Neutrophil (primary cell): ENCODE measurements at regions not wholly inside any gene's neighbourhood (a gene's known extent, or its start where the extent isn't known, plus 50 kb on each side); places are given as distances from the start of the nearest gene placed in this dataset.

ENCODE experiments used
- H3K27ac ChIP-seq: fragments of 200-600 bp; sonication (generic); 2 replicates; pipeline ENCODE4 v1.5.1; 2016; ENCODE audit warnings: mild to moderate bottlenecking, moderate library complexity
- H3K27me3 ChIP-seq: fragments of 200-600 bp; sonication (generic); 2 replicates; pipeline ENCODE4 v1.6.0; 2016; ENCODE audit warnings: mild to moderate bottlenecking
- H3K36me3 ChIP-seq: fragments of 200-600 bp; sonication (generic); 2 replicates; pipeline ENCODE4 v1.5.1; 2017
- H3K4me1 ChIP-seq, 2 experiments: fragments of 200-600 bp in 1 of 2; sonication (generic) in 1 of 2; 1 replicate in 1 of 2; 2 replicates in 1 of 2; pipeline versions ENCODE4 v1.5.1 to v1.6.1; 2013 to 2016; ENCODE audit warnings: low read depth in 1 of 2, low read length in 1 of 2, mild to moderate bottlenecking in 1 of 2, moderate library complexity in 1 of 2; ENCODE audit not compliant: control insufficient read depth in 1 of 2, insufficient read depth in 1 of 2
- H3K4me3 ChIP-seq, 2 experiments: fragments of 200-600 bp in 1 of 2; sonication (generic) in 1 of 2; 1 replicate in 1 of 2; 2 replicates in 1 of 2; pipeline ENCODE4 v1.5.1; 2013 to 2016; ENCODE audit warnings: low read depth in 1 of 2, low read length in 1 of 2, mild to moderate bottlenecking in 1 of 2, moderate library complexity in 1 of 2
- H3K9me3 ChIP-seq: fragments of 200-600 bp; sonication (generic); 2 replicates; pipeline ENCODE4 v1.5.1; 2016
- TF ChIP-seq, protein P1 (sequence below): fragments of 200-600 bp; sonication (generic); IDR thresholded peaks from 2 replicates; pipeline ENCODE4 v1.5.1; 2016; ENCODE audit warnings: antibody characterized with exemption

DNA sequence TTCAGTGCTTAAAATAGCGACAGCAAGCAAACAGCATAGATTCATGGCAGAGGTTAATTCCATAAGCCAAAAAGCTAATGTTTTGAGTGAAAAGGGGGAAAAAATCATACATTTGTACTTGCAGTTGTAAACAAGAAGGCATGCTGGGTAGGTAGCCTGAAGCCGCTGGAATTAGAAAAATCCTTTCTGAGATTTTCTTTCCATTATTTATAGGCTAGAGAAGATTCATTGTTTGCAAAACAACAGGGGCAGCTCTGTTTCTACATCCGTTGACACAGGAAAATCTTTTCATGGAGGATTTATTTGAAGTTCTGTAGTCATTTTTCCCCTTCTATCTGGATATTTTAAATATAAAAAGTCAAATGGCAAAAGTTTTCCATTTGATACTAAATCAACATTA is 843.9 kb downstream of the QKI start:
- Histone ChIP-seq H3K4me3 (no peak overlapping the region), H3K27ac (no peak overlapping the region), H3K4me1 (no peaks in the 10 kb centered on the region), H3K27me3 (no peaks in the 10 kb centered on the region), H3K9me3 (no peaks in the 10 kb centered on the region), H3K36me3 (no peaks in the 10 kb centered on the region)
- TF ChIP-seq, protein P1, sequence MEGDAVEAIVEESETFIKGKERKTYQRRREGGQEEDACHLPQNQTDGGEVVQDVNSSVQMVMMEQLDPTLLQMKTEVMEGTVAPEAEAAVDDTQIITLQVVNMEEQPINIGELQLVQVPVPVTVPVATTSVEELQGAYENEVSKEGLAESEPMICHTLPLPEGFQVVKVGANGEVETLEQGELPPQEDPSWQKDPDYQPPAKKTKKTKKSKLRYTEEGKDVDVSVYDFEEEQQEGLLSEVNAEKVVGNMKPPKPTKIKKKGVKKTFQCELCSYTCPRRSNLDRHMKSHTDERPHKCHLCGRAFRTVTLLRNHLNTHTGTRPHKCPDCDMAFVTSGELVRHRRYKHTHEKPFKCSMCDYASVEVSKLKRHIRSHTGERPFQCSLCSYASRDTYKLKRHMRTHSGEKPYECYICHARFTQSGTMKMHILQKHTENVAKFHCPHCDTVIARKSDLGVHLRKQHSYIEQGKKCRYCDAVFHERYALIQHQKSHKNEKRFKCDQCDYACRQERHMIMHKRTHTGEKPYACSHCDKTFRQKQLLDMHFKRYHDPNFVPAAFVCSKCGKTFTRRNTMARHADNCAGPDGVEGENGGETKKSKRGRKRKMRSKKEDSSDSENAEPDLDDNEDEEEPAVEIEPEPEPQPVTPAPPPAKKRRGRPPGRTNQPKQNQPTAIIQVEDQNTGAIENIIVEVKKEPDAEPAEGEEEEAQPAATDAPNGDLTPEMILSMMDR, result no peak

DNA sequence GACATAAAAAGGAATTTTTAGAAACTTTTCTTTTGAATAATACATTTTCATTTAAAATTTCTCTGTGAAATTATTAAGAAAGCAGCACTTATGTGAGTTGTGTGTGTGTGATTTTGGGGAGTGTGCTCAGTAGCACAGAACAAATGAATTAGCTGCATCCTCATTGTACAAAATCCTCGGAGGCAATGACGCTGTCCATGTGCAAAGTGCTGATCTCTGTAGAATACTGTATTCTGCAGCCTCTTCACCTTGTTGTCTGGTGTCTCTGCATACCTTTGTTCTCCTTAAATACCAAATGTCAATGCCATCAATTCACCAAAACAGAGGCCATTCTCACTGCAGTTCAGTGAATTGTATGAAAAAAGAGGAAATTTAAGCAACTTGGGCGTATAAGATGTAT is 838.4 kb downstream of the QKI start:
- no peaks in the 10 kb centered on the region for H3K27me3 ChIP-seq
- no peak overlapping the region for H3K27ac ChIP-seq
- no peaks in the 10 kb centered on the region for H3K9me3 ChIP-seq
- no peaks in the 10 kb centered on the region for H3K4me1 ChIP-seq
- TF ChIP-seq, protein P1, result no peak
- no peaks in the 10 kb centered on the region for H3K36me3 ChIP-seq
- H3K4me3 ChIP-seq, result no peak overlapping the region

GRCh38 chr6:164252291-164252690 is 837.8 kb downstream of the QKI start:
- no peak overlapping the region for H3K4me3 ChIP-seq

GRCh38 chr6:164247106-164247505 is 832.6 kb downstream of the QKI start:
- H3K4me3 ChIP-seq, result no peak overlapping the region
- no peaks in the 10 kb centered on the region for H3K9me3 ChIP-seq
- H3K27ac ChIP-seq, result no peak overlapping the region
- no peaks in the 10 kb centered on the region for H3K36me3 ChIP-seq
- no peaks in the 10 kb centered on the region for H3K4me1 ChIP-seq
- TF ChIP-seq, protein P1, result no peak
- H3K27me3 ChIP-seq, result no peaks in the 10 kb centered on the region

More at GRCh38 chr6:164252291-164252690, 837.8 kb downstream of the QKI start:
- no peaks in the 10 kb centered on the region for H3K27me3 ChIP-seq
- no peaks in the 10 kb centered on the region for H3K36me3 ChIP-seq
- H3K27ac ChIP-seq, result no peak overlapping the region
- no peaks in the 10 kb centered on the region for H3K9me3 ChIP-seq
- no peaks in the 10 kb centered on the region for H3K4me1 ChIP-seq
- TF ChIP-seq, protein P1, result no peak

DNA sequence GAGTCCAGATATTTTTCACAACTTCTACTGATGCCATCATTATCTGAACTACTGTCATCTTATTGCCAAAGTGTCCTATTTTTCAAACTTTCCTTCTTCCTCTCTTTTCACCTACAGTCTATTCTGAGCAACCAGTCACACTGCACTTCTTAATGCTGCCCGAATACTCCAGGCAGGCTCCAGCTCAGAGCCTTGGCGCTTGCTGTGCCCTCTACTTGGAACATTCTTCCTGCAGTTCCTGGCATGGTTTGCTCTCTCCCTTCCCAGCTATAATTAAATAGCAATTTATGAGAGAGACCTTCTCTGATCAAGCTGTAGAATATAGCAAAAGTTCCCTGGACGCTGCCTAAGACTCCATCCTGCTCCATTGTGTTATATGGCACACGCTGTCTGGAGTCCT is 831.6 kb downstream of the QKI start:
- Histone ChIP-seq H3K27me3 (no peaks in the 10 kb centered on the region), H3K36me3 (no peaks in the 10 kb centered on the region), H3K4me1 (no peaks in the 10 kb centered on the region), H3K27ac (no peak overlapping the region), H3K9me3 (no peaks in the 10 kb centered on the region), H3K4me3 (no peak overlapping the region)
- TF ChIP-seq, protein P1, result no peak

DNA sequence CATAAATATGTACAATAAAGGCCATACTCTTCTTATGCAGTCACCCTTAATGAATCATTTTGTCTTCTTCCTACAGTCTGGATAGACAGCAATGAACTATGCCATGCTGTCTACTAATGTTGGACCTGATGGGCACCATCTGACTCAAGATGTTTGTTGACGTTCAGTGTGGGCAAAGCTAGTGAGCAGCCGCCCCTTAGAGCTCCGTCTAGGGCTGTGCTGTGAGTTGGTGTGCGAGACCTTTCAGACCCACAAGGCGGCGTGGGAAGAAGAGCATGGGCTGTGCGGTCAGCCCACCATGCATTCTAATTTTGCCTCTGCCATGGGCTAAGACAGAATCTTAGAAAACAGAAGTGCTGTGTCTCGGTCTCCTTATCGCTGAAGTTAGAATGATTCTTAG is 829.4 kb downstream of the QKI start:
- H3K27ac ChIP-seq, result no peak overlapping the region
- no peaks in the 10 kb centered on the region for H3K9me3 ChIP-seq
- H3K4me3 ChIP-seq, result no peak overlapping the region
- H3K27me3 ChIP-seq, result no peaks in the 10 kb centered on the region
- no peaks in the 10 kb centered on the region for H3K36me3 ChIP-seq
- TF ChIP-seq, protein P1, result no peak
- no peaks in the 10 kb centered on the region for H3K4me1 ChIP-seq
